ENCODE measurements at regions not wholly inside any gene's neighbourhood (a gene's known extent, or its start where the extent isn't known, plus 50 kb on each side); places are given as distances from the start of the nearest gene placed in this dataset.

DNA sequence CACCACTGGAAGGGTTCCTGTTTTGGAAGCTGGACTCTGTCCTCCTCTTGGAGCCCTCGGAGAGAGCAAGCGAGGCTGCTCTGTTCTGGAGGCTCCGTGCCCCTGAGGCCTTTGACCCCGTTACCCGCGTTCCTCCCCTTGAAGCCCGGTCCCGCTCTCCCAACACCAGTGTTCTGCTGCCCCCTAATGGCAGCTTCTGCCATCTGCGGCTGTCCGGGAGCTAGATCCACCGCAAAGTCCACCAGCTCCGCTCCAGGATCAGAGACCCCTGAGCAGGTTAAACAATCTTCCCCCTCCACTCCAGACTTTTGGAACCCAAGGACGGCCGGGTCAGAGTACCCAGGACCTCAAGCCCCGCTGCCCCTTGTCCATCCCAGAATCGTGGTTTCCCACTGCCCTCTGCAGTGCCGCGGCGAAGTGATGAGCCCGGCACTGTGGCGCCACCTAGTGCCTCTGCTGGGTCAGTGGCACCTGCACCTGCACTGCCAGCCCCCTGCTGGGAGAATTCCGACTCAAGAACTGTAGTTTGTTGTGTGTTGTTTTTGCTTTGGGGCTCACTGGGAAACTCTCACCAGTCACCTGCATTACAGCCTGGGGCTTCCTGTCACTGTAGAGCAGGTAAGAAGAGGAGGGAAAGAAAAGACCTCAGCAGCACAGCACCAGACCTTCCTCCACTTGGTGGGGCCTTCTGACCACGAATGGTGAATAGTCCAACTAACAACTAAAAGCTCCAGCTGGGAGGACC is 63.5 kb upstream of the NFASC start (continued):
- TF ChIP-seq SMC3 (conservative IDR thresholded peaks at IDR 0.05; ENCODE audit: insufficient read depth, low read depth, low read length) (peak; percentile 79), ZNF79 (CRISPR knock-in tag; IDR thresholded peaks at IDR 0.05; ENCODE audit: low read depth) (no peak), KLF6 (CRISPR knock-in tag; IDR thresholded peaks at IDR 0.05; ENCODE audit: borderline replicate concordance) (no peak), ETV1 (tag; conservative IDR thresholded peaks at IDR 0.05; ENCODE audit: low read depth) (no peak), ZNF444 (CRISPR knock-in tag; IDR thresholded peaks at IDR 0.05) (no peak), SETDB1 (IDR thresholded peaks at IDR 0.05; ENCODE audit: low read length) (no peak), TAF7 (tag; IDR thresholded peaks at IDR 0.05) (no peak), MCM5 (IDR thresholded peaks at IDR 0.05; ENCODE audit: low read depth) (no peak), RFX1 (IDR thresholded peaks at IDR 0.05) (no peak), CCNT2 (IDR thresholded peaks at IDR 0.05; ENCODE audit: borderline replicate concordance, extremely low read depth, insufficient read length, low read depth, low read length) (no peak), HDAC8 (tag; IDR thresholded peaks at IDR 0.05) (peak; percentile 44; the same call in 1 of the 2 replicates), RNF2 (IDR thresholded peaks at IDR 0.05) (no peak), ZNF311 (CRISPR knock-in tag; IDR thresholded peaks at IDR 0.05) (no peak), ZNF668 (CRISPR knock-in tag; IDR thresholded peaks at IDR 0.05) (no peak), ZNF24 (IDR thresholded peaks at IDR 0.05) (peak; percentile 39; the same call in 1 of the 2 replicates), RBM15 (IDR thresholded peaks at IDR 0.05; ENCODE audit: insufficient read depth, low read length) (no peak), ZNF644 (tag; IDR thresholded peaks at IDR 0.05; ENCODE audit: low read depth) (no peak), ZNF583 (CRISPR knock-in tag; IDR thresholded peaks at IDR 0.05) (no peak), NFIC (IDR thresholded peaks at IDR 0.05) (0 out of 2 replicates have a peak, but pooled peaks have one; percentile 15), HLTF (IDR thresholded peaks at IDR 0.05) (peak; percentile 80; the same call in 1 of the 2 replicates), U2AF1 (optimal IDR thresholded peaks at IDR 0.05; ENCODE audit: low read depth, low read length) (no peak), HNRNPK (IDR thresholded peaks at IDR 0.05; ENCODE audit: low read depth, low read length, poor library complexity, severe bottlenecking) (no peak)
- TF ChIP-seq, protein P1, sequence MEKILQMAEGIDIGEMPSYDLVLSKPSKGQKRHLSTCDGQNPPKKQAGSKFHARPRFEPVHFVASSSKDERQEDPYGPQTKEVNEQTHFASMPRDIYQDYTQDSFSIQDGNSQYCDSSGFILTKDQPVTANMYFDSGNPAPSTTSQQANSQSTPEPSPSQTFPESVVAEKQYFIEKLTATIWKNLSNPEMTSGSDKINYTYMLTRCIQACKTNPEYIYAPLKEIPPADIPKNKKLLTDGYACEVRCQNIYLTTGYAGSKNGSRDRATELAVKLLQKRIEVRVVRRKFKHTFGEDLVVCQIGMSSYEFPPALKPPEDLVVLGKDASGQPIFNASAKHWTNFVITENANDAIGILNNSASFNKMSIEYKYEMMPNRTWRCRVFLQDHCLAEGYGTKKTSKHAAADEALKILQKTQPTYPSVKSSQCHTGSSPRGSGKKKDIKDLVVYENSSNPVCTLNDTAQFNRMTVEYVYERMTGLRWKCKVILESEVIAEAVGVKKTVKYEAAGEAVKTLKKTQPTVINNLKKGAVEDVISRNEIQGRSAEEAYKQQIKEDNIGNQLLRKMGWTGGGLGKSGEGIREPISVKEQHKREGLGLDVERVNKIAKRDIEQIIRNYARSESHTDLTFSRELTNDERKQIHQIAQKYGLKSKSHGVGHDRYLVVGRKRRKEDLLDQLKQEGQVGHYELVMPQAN (IDR thresholded peaks at IDR 0.05; ENCODE audit: borderline replicate concordance): no peak
- TF ChIP-seq, protein P2, sequence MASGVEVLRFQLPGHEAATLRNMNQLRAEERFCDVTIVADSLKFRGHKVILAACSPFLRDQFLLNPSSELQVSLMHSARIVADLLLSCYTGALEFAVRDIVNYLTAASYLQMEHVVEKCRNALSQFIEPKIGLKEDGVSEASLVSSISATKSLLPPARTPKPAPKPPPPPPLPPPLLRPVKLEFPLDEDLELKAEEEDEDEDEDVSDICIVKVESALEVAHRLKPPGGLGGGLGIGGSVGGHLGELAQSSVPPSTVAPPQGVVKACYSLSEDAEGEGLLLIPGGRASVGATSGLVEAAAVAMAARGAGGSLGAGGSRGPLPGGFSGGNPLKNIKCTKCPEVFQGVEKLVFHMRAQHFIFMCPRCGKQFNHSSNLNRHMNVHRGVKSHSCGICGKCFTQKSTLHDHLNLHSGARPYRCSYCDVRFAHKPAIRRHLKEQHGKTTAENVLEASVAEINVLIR (CRISPR knock-in tag; IDR thresholded peaks at IDR 0.05): no peak
- TF ChIP-seq, protein P3, sequence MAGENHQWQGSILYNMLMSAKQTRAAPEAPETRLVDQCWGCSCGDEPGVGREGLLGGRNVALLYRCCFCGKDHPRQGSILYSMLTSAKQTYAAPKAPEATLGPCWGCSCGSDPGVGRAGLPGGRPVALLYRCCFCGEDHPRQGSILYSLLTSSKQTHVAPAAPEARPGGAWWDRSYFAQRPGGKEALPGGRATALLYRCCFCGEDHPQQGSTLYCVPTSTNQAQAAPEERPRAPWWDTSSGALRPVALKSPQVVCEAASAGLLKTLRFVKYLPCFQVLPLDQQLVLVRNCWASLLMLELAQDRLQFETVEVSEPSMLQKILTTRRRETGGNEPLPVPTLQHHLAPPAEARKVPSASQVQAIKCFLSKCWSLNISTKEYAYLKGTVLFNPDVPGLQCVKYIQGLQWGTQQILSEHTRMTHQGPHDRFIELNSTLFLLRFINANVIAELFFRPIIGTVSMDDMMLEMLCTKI (IDR thresholded peaks at IDR 0.05; ENCODE audit: partially characterized antibody): no peak
